HL-60 (cell line): ENCODE measurements at regions not wholly inside any gene's neighbourhood (a gene's known extent, or its start where the extent isn't known, plus 50 kb on each side); places are given as distances from the start of the nearest gene placed in this dataset.

Source experiments
- DNase-seq, 2 experiments: peaks; one replicate each; pipeline ENCODE4 v3.0.0-alpha.2; 2010 to 2020; ENCODE audit warnings: low read depth in 1 of 2, low spot score in 1 of 2
- H3K27ac ChIP-seq: fragments of 250-450 bp; sonication (Bioruptor Pico); replicated peaks from 2 replicates; pipeline ENCODE4 v1.5.1; 2020; ENCODE audit warnings: mild to moderate bottlenecking, moderate library complexity
- H3K27me3 ChIP-seq: fragments of 250-450 bp; sonication (Bioruptor Pico); 2 replicates; pipeline ENCODE4 v1.5.1; 2021; ENCODE audit warnings: mild to moderate bottlenecking, moderate library complexity; ENCODE audit not compliant: insufficient read depth, poor library complexity, severe bottlenecking
- H3K4me3 ChIP-seq: replicated peaks from 2 replicates; pipeline ENCODE4 v1.5.1; 2011; ENCODE audit warnings: mild to moderate bottlenecking, control low read depth, low read length; ENCODE audit not compliant: insufficient read depth
- CTCF ChIP-seq: IDR thresholded peaks from one replicate; pipeline ENCODE4 v1.5.1; 2011; ENCODE audit warnings: low read length, control low read depth, inconsistent platforms; ENCODE audit not compliant: insufficient read depth
- GABPA ChIP-seq: IDR thresholded peaks from 2 replicates; pipeline ENCODE4 v1.6.1; 2012; ENCODE audit warnings: low read depth
- POLR2AphosphoS5 ChIP-seq: IDR thresholded peaks from 2 replicates; pipeline ENCODE4 v1.6.1; 2012; ENCODE audit warnings: low read depth
- REST ChIP-seq: IDR thresholded peaks from 2 replicates; pipeline ENCODE4 v1.6.1; 2012; ENCODE audit warnings: low read depth; ENCODE audit not compliant: insufficient replicate concordance
- SPI1 ChIP-seq: IDR thresholded peaks from 2 replicates; pipeline ENCODE4 v1.6.1; 2012; ENCODE audit warnings: low read depth, mild to moderate bottlenecking, borderline replicate concordance

GRCh38 chr14:101291390-101291789, 269.9 kb upstream of the DIO3 start:
- Histone ChIP-seq H3K27me3 (no peaks in the 10 kb centered on the region), H3K4me3 (no peak overlapping the region), H3K27ac (no peak overlapping the region)
- no peak for DNase-seq
- no peak for TF ChIP-seq REST
- no peak for TF ChIP-seq SPI1
- no peak for TF ChIP-seq GABPA
- TF ChIP-seq CTCF, result no peak
- no peak for TF ChIP-seq POLR2AphosphoS5

- no peak overlapping the region for H3K4me3 ChIP-seq
- TF ChIP-seq POLR2AphosphoS5 (no peak), GABPA (no peak), SPI1 (no peak), CTCF (no peak), REST (no peak)
- DNase-seq, result no peak
- no peaks in the 10 kb centered on the region for H3K27me3 ChIP-seq
- no peak overlapping the region for H3K27ac ChIP-seq
Observed at GRCh38 chr14:101292448-101292847, 268.8 kb upstream of the DIO3 start.

- Histone ChIP-seq H3K27me3 (no peaks in the 10 kb centered on the region), H3K4me3 (no peak overlapping the region), H3K27ac (no peak overlapping the region)
- TF ChIP-seq REST (no peak), GABPA (no peak), CTCF (no peak)
- DNase-seq, result no peak
Observed at GRCh38 chr14:101293605-101294004, 267.7 kb upstream of the DIO3 start.
